ENCODE measurements at regions not wholly inside any gene's neighbourhood (a gene's known extent, or its start where the extent isn't known, plus 50 kb on each side); places are given as distances from the start of the nearest gene placed in this dataset.

GRCh38 chr4:123116412-123116811, 194.0 kb upstream of the NUDT6 start:
- Histone ChIP-seq H3K9me3 (no peaks in the 10 kb centered on the region), H3K27me3 (replicated peaks; ENCODE audit: insufficient read depth) (no peaks in the 10 kb centered on the region), H3K4me1 (replicated peaks) (peaks cover 8% of the 10 kb centered on the region), H3K4me3 (no peak overlapping the region), H3K27ac (no peak overlapping the region), H3K36me3 (no peaks in the 10 kb centered on the region)
- DNase-seq (ENCODE audit: low spot score), result no peak
- 19% methylated on average over 1 of the region's 1 CpG for WGBS
- TF ChIP-seq POLR2AphosphoS5 (IDR thresholded peaks at IDR 0.05) (peak; percentile 7), POLR2A (IDR thresholded peaks at IDR 0.05) (no peak)
- intact Hi-C loops (cut with DNase I), result loop anchor here (10.0 kb wide), 1 partner anchor 188 kb away; no protein-coding TSS in a partner anchor

- Histone ChIP-seq H3K36me3 (no peaks in the 10 kb centered on the region), H3K27ac (no peak overlapping the region), H3K4me3 (no peak overlapping the region), H3K4me1 (replicated peaks) (peaks cover 5% of the 10 kb centered on the region), H3K9me3 (no peaks in the 10 kb centered on the region), H3K27me3 (replicated peaks; ENCODE audit: insufficient read depth) (no peaks in the 10 kb centered on the region)
- TF ChIP-seq POLR2A (IDR thresholded peaks at IDR 0.05) (no peak), POLR2AphosphoS5 (IDR thresholded peaks at IDR 0.05) (no peak), CTCF (IDR thresholded peaks at IDR 0.05) (no peak)
- WGBS, result 93% methylated on average over 1 of the region's 1 CpG
- DNase-seq (ENCODE audit: low spot score), result no peak
- intact Hi-C loops (cut with DNase I), result no loop called here
Measured at GRCh38 chr4:123120473-123120872, 198.1 kb upstream of the NUDT6 start.

- intact Hi-C loops (cut with DNase I), result no loop called here
- Histone ChIP-seq H3K27me3 (replicated peaks; ENCODE audit: insufficient read depth) (no peaks in the 10 kb centered on the region), H3K9me3 (no peaks in the 10 kb centered on the region), H3K4me1 (replicated peaks) (peaks cover 1% of the 10 kb centered on the region), H3K27ac (no peak overlapping the region), H3K36me3 (no peaks in the 10 kb centered on the region), H3K4me3 (no peak overlapping the region)
- TF ChIP-seq POLR2AphosphoS5 (IDR thresholded peaks at IDR 0.05) (no peak), CTCF (IDR thresholded peaks at IDR 0.05) (no peak), POLR2A (IDR thresholded peaks at IDR 0.05) (no peak)
- no peak for DNase-seq (ENCODE audit: low spot score)
- WGBS, result 43% methylated on average over 2 of the region's 2 CpGs
Measured at GRCh38 chr4:123121241-123121907, 199.0 kb upstream of the NUDT6 start.

GRCh38 chr4:123125477-123125876, 203.1 kb upstream of the NUDT6 start:
- Histone ChIP-seq H3K36me3 (no peaks in the 10 kb centered on the region), H3K27me3 (replicated peaks; ENCODE audit: insufficient read depth) (no peaks in the 10 kb centered on the region), H3K4me3 (no peak overlapping the region), H3K4me1 (replicated peaks) (no peaks in the 10 kb centered on the region), H3K27ac (no peak overlapping the region), H3K9me3 (no peaks in the 10 kb centered on the region)
- 87% methylated on average over 1 of the region's 1 CpG for WGBS
- TF ChIP-seq POLR2AphosphoS5 (IDR thresholded peaks at IDR 0.05) (no peak), CTCF (IDR thresholded peaks at IDR 0.05) (no peak), POLR2A (IDR thresholded peaks at IDR 0.05) (no peak)
- intact Hi-C loops (cut with DNase I), result loop anchor here (5.0 kb wide), 1 partner anchor 272 kb away; the partner anchor contains the start of gene SPRY1
- no peak for DNase-seq (ENCODE audit: low spot score)

- no peak for DNase-seq (ENCODE audit: low spot score)
- H3K4me1 ChIP-seq (replicated peaks), result no peaks in the 10 kb centered on the region
- no peak overlapping the region for H3K4me3 ChIP-seq
- H3K9me3 ChIP-seq, result no peaks in the 10 kb centered on the region
- no peak overlapping the region for H3K27ac ChIP-seq
- no peaks in the 10 kb centered on the region for H3K27me3 ChIP-seq (replicated peaks; ENCODE audit: insufficient read depth)
- 38% methylated on average over 1 of the region's 1 CpG for WGBS
- intact Hi-C loops (cut with DNase I), result loop anchor here (5.0 kb wide), 1 partner anchor 270 kb away; the partner anchor contains the start of gene SPRY1
- no peaks in the 10 kb centered on the region for H3K36me3 ChIP-seq
- no peak for TF ChIP-seq POLR2AphosphoS5 (IDR thresholded peaks at IDR 0.05)
- peak in 3 of 4 experiments; percentile 6 to 42 (median 39) for TF ChIP-seq CTCF (IDR thresholded peaks at IDR 0.05)
Measured at GRCh38 chr4:123127218-123127617, 204.8 kb upstream of the NUDT6 start.
